H9 (cell line): ENCODE measurements at regions not wholly inside any gene's neighbourhood (a gene's known extent, or its start where the extent isn't known, plus 50 kb on each side); places are given as distances from the start of the nearest gene placed in this dataset.

ENCODE experiments used
- DNase-seq: peaks from one replicate; pipeline ENCODE4 v3.0.0-alpha.2; 2017
- H2AFZ ChIP-seq: one replicate; pipeline ENCODE4 v1.6.1; 2013; ENCODE audit warnings: mild to moderate bottlenecking, low read length, control low read depth, moderate library complexity
- H2AK5ac ChIP-seq: 2 replicates; pipeline ENCODE4 v1.6.1; 2013; ENCODE audit warnings: low read length, control low read depth, mixed read lengths; ENCODE audit not compliant: insufficient read length
- H2BK120ac ChIP-seq: one replicate; pipeline ENCODE4 v1.6.1; 2013; ENCODE audit warnings: low read depth, mild to moderate bottlenecking, low read length, control low read depth, inconsistent platforms; ENCODE audit not compliant: poor library complexity, severe bottlenecking
- H2BK12ac ChIP-seq: 2 replicates; pipeline ENCODE4 v1.6.1; 2013; ENCODE audit warnings: low read length, control low read depth, mixed read lengths, low read depth; ENCODE audit not compliant: insufficient read length
- H2BK15ac ChIP-seq: 2 replicates; pipeline ENCODE4 v1.6.1; 2013; ENCODE audit warnings: low read depth, low read length, control low read depth
- H2BK20ac ChIP-seq: one replicate; pipeline ENCODE4 v1.6.1; 2013; ENCODE audit warnings: low read depth, mild to moderate bottlenecking, low read length, control low read depth, inconsistent platforms; ENCODE audit not compliant: poor library complexity, severe bottlenecking
- H2BK5ac ChIP-seq: 2 replicates; pipeline ENCODE4 v1.6.1; 2013; ENCODE audit warnings: low read length, control low read depth, mixed read lengths; ENCODE audit not compliant: insufficient read length
- H3K14ac ChIP-seq: 2 replicates; pipeline ENCODE4 v1.6.1; 2013; ENCODE audit warnings: low read length, control low read depth; ENCODE audit not compliant: insufficient read depth
- H3K18ac ChIP-seq: 2 replicates; pipeline ENCODE4 v1.6.1; 2013; ENCODE audit warnings: low read depth, mild to moderate bottlenecking, mixed read lengths, low read length, control low read depth; ENCODE audit not compliant: insufficient read length
- H3K23ac ChIP-seq: 2 replicates; pipeline ENCODE4 v1.6.1; 2013; ENCODE audit warnings: low read length, control low read depth, mixed read lengths, low read depth; ENCODE audit not compliant: insufficient read length
- H3K23me2 ChIP-seq: 2 replicates; pipeline ENCODE4 v1.6.1; 2013; ENCODE audit warnings: low read depth, mild to moderate bottlenecking, mixed read lengths, low read length, control low read depth; ENCODE audit not compliant: insufficient read length, poor library complexity, severe bottlenecking
- H3K27ac ChIP-seq: 2 replicates; pipeline ENCODE4 v1.5.1; 2013; ENCODE audit warnings: low read length, control low read depth, mixed read lengths, low read depth; ENCODE audit not compliant: insufficient read length
- H3K27me3 ChIP-seq: 2 replicates; pipeline ENCODE4 v1.6.1; 2013; ENCODE audit warnings: low read length, control low read depth, inconsistent platforms; ENCODE audit not compliant: insufficient read depth
- H3K4ac ChIP-seq: 2 replicates; pipeline ENCODE4 v1.6.1; 2013; ENCODE audit warnings: low read depth, mild to moderate bottlenecking, control low read depth, inconsistent platforms, low read length, moderate library complexity
- H3K4me1 ChIP-seq: 2 replicates; pipeline ENCODE4 v1.6.1; 2013; ENCODE audit warnings: low read length, control low read depth, inconsistent platforms; ENCODE audit not compliant: insufficient read depth
- H3K4me2 ChIP-seq: 2 replicates; pipeline ENCODE4 v1.6.1; 2013; ENCODE audit warnings: low read length, control low read depth, mixed read lengths; ENCODE audit not compliant: insufficient read length, insufficient read depth
- H3K56ac ChIP-seq: 2 replicates; pipeline ENCODE4 v1.6.1; 2013; ENCODE audit warnings: low read depth, mild to moderate bottlenecking, mixed read lengths, low read length, control low read depth; ENCODE audit not compliant: insufficient read length
- H3K79me1 ChIP-seq: 2 replicates; pipeline ENCODE4 v1.6.1; 2013; ENCODE audit warnings: low read depth, mild to moderate bottlenecking, moderate library complexity, low read length, control low read depth, inconsistent platforms; ENCODE audit not compliant: insufficient read depth, poor library complexity, severe bottlenecking
- H3K79me2 ChIP-seq: 2 replicates; pipeline ENCODE4 v1.6.1; 2013; ENCODE audit warnings: low read length, control low read depth, inconsistent platforms; ENCODE audit not compliant: insufficient read depth
- H3K9ac ChIP-seq: 2 replicates; pipeline ENCODE4 v1.6.1; 2013; ENCODE audit warnings: low read length, control low read depth, mixed read lengths; ENCODE audit not compliant: insufficient read length; ENCODE audit errors: extremely low read depth
- H3K9me3 ChIP-seq: one replicate; pipeline ENCODE4 v1.6.1; 2013; ENCODE audit warnings: low read depth, low read length, inconsistent platforms; ENCODE audit not compliant: control insufficient read depth
- H3T11ph ChIP-seq: one replicate; pipeline ENCODE4 v1.6.1; 2013; ENCODE audit warnings: mild to moderate bottlenecking, low read length, control low read depth, inconsistent platforms
- H4K20me1 ChIP-seq: one replicate; pipeline ENCODE4 v1.6.1; 2013; ENCODE audit not compliant: control insufficient read depth, insufficient read length, insufficient read depth
- H4K5ac ChIP-seq: 2 replicates; pipeline ENCODE4 v1.6.1; 2013; ENCODE audit warnings: low read depth, mild to moderate bottlenecking, mixed read lengths, low read length, control low read depth; ENCODE audit not compliant: insufficient read length
- H4K8ac ChIP-seq: replicated peaks from 2 replicates; pipeline ENCODE4 v1.6.1; 2013; ENCODE audit warnings: low read length, control low read depth, mixed read lengths, low read depth; ENCODE audit not compliant: insufficient read length
- H4K91ac ChIP-seq: 2 replicates; pipeline ENCODE4 v1.6.1; 2013; ENCODE audit warnings: low read depth, mild to moderate bottlenecking, moderate library complexity, mixed read lengths, low read length, control low read depth; ENCODE audit not compliant: insufficient read length
- H3K27ac Mint-ChIP-seq, 3 experiments: 2 replicates in 2 of 3; 3 replicates in 1 of 3; pipeline ENCODE4 v1.8.0; 2020 to 2021; ENCODE audit warnings: mixed read lengths in 3 of 3, mild to moderate bottlenecking in 1 of 3, moderate library complexity in 1 of 3
- H3K27me3 Mint-ChIP-seq: 2 replicates; pipeline ENCODE4 v1.8.0; 2021; ENCODE audit warnings: low read depth, mild to moderate bottlenecking, moderate library complexity, mixed read lengths
- H3K36me3 Mint-ChIP-seq, 3 experiments: 2 replicates in 2 of 3; 3 replicates in 1 of 3; pipeline ENCODE4 v1.8.0; 2020 to 2021; ENCODE audit warnings: low read depth in 3 of 3, mixed read lengths in 3 of 3; ENCODE audit not compliant: insufficient read depth in 1 of 3
- H3K4me1 Mint-ChIP-seq, 2 experiments: 2 replicates each; pipeline ENCODE4 v1.8.0; 2020; ENCODE audit warnings: mixed read lengths in 2 of 2
- H3K4me3 Mint-ChIP-seq, 2 experiments: 2 replicates in 1 of 2; 3 replicates in 1 of 2; pipeline ENCODE4 v1.8.0; 2020 to 2021; ENCODE audit warnings: mild to moderate bottlenecking in 2 of 2, mixed read lengths in 2 of 2, moderate library complexity in 1 of 2
- H3K9me3 Mint-ChIP-seq, 2 experiments: 2 replicates in 1 of 2; 3 replicates in 1 of 2; pipeline ENCODE4 v1.8.0; 2020; ENCODE audit warnings: mild to moderate bottlenecking in 2 of 2, mixed read lengths in 2 of 2, moderate library complexity in 1 of 2
- WGBS: extraction: QIAGEN DNeasy Blood & Tissue Kit; methylation state at CpG from one replicate; pipeline ENCODE4 v1.1.7; 2013; ENCODE audit warnings: missing lambda C conversion rate, low lambda C conversion rate, mixed read lengths; ENCODE audit not compliant: insufficient read length; ENCODE audit errors: extremely low coverage; 5-methylcytosine and 5-hydroxymethylcytosine counted together
- TF ChIP-seq, protein P1 (sequence below): fragments of 200-600 bp; sonication (generic); conservative IDR thresholded peaks from 3 replicates; pipeline ENCODE4 v1.8.0; 2021; ENCODE audit warnings: antibody characterized with exemption, mild to moderate bottlenecking

GRCh38 chr2:58951722-58952121 lies 710.6 kb upstream of the FANCL start:
- Histone ChIP-seq H3K56ac (no peak overlapping the region), H2AFZ (no peak overlapping the region), H4K8ac (no peak overlapping the region), H2BK15ac (no peak overlapping the region), H3K4ac (no peak overlapping the region), H2BK5ac (no peak overlapping the region), H3T11ph (no peak overlapping the region), H3K9me3 (no peaks in the 10 kb centered on the region), H3K4me1 (peaks cover 22% of the 10 kb centered on the region), H4K5ac (no peak overlapping the region), H3K14ac (no peak overlapping the region), H3K23ac (no peak overlapping the region), H3K18ac (no peak overlapping the region), H3K79me2 (no peaks in the 10 kb centered on the region), H4K91ac (no peak overlapping the region), H3K9ac (no peak overlapping the region), H3K79me1 (no peaks in the 10 kb centered on the region), H2BK120ac (no peak overlapping the region), H2BK12ac (no peak overlapping the region), H3K27me3 (no peaks in the 10 kb centered on the region), H3K23me2 (no peaks in the 10 kb centered on the region), H2AK5ac (no peak overlapping the region), H3K27ac (no peak overlapping the region), H2BK20ac (no peak overlapping the region), H4K20me1 (no peaks in the 10 kb centered on the region), H3K4me2 (no peak overlapping the region)
- Mint-ChIP-seq H3K27ac (no peak overlapping the region), H3K4me3 (no peak overlapping the region), H3K4me1 (peaks cover 43 to 44% of the 10 kb centered on the region in 2 experiments), H3K27me3 (no peaks in the 10 kb centered on the region), H3K36me3 (no peaks in the 10 kb centered on the region), H3K9me3 (no peaks in the 10 kb centered on the region)
- WGBS: no CpG with 5 or more reads among the region's 3 CpGs
- DNase-seq: no peak
- TF ChIP-seq, protein P1, sequence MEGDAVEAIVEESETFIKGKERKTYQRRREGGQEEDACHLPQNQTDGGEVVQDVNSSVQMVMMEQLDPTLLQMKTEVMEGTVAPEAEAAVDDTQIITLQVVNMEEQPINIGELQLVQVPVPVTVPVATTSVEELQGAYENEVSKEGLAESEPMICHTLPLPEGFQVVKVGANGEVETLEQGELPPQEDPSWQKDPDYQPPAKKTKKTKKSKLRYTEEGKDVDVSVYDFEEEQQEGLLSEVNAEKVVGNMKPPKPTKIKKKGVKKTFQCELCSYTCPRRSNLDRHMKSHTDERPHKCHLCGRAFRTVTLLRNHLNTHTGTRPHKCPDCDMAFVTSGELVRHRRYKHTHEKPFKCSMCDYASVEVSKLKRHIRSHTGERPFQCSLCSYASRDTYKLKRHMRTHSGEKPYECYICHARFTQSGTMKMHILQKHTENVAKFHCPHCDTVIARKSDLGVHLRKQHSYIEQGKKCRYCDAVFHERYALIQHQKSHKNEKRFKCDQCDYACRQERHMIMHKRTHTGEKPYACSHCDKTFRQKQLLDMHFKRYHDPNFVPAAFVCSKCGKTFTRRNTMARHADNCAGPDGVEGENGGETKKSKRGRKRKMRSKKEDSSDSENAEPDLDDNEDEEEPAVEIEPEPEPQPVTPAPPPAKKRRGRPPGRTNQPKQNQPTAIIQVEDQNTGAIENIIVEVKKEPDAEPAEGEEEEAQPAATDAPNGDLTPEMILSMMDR: no peak
